ENCODE measurements at regions not wholly inside any gene's neighbourhood (a gene's known extent, or its start where the extent isn't known, plus 50 kb on each side); places are given as distances from the start of the nearest gene placed in this dataset.

DNA sequence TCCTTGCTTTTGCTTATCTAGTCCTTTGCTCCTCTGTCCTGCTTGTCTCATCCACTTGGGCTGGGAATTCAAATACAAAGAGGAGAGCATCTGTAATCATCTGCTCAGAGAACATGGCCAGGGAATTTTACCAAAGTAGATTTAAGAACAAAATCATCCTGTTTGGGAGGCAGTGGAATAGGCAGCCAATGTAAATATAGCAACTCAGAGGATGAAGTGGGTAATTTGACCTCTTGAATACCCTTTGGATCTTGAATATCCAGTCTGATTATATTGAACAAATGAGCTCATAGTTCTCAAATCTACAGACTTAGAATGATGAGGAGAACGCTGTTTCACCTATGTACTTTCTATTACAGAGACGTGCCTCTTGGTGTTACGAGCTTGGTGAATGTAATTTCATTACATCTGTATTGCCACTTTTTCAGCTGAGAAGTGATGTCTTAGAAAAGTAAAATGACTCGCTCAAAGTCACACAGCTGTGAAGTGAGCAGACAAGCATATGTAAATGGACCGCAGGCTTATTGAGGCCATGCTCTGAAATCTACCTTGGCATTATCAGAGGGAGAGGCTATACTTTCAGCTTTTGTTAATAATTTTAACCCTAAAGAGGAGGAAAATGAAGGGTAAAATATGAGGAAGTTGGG, 266.3 kb downstream of the MTX2 start:
- DNase-seq (no peak), ATAC-seq (no peak)
- Histone ChIP-seq H3K27me3 (no peaks in the 10 kb centered on the region), H3K4me3 (no peak overlapping the region), H3K4me1 (no peaks in the 10 kb centered on the region), H3K9me3 (no peaks in the 10 kb centered on the region), H3K27ac (no peak overlapping the region), H3K36me3 (no peaks in the 10 kb centered on the region)
- intact Hi-C loops (cut with DNase I) = no loop called here
- TF ChIP-seq, protein P1, sequence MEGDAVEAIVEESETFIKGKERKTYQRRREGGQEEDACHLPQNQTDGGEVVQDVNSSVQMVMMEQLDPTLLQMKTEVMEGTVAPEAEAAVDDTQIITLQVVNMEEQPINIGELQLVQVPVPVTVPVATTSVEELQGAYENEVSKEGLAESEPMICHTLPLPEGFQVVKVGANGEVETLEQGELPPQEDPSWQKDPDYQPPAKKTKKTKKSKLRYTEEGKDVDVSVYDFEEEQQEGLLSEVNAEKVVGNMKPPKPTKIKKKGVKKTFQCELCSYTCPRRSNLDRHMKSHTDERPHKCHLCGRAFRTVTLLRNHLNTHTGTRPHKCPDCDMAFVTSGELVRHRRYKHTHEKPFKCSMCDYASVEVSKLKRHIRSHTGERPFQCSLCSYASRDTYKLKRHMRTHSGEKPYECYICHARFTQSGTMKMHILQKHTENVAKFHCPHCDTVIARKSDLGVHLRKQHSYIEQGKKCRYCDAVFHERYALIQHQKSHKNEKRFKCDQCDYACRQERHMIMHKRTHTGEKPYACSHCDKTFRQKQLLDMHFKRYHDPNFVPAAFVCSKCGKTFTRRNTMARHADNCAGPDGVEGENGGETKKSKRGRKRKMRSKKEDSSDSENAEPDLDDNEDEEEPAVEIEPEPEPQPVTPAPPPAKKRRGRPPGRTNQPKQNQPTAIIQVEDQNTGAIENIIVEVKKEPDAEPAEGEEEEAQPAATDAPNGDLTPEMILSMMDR (IDR thresholded peaks at IDR 0.05) = no peak

DNA sequence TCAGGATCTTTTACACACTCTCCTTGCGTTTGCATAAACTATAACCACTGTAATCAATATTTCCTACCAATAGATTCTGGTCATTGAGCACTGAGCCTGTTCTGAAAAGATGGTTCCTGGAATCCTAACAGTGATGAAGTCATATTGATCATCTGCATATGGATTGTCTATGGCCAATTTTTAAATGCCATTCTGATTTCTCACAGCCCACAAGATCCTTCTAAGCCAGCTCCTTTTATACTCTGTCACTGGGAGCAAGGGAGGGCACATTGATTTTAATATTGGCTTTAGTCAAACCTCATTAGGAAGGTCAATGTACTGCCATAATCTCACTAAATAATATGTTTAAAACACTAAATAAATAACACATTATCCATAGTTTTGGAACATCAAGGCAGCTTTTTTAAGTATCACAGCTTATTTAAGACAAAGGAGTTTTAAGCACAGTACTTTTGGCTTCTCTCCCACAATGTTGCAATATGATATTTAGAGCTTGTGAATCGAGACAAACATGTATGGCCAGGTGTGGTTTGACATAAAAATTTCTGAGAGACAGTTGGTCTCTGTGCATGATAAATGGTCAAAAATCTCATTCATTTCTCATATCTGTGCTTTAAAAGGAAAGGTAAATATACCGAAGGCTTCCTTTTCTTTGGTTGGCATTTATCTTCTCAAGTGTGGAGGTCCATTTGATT, 267.3 kb downstream of the MTX2 start:
- no peaks in the 10 kb centered on the region for H3K4me1 ChIP-seq
- ATAC-seq = no peak
- no peak overlapping the region for H3K4me3 ChIP-seq
- no peak overlapping the region for H3K27ac ChIP-seq
- intact Hi-C loops (cut with DNase I) = no loop called here
- no peaks in the 10 kb centered on the region for H3K27me3 ChIP-seq
- no peak for DNase-seq
- no peaks in the 10 kb centered on the region for H3K9me3 ChIP-seq
- TF ChIP-seq, protein P1 (IDR thresholded peaks at IDR 0.05) = no peak
- H3K36me3 ChIP-seq = no peaks in the 10 kb centered on the region

DNA sequence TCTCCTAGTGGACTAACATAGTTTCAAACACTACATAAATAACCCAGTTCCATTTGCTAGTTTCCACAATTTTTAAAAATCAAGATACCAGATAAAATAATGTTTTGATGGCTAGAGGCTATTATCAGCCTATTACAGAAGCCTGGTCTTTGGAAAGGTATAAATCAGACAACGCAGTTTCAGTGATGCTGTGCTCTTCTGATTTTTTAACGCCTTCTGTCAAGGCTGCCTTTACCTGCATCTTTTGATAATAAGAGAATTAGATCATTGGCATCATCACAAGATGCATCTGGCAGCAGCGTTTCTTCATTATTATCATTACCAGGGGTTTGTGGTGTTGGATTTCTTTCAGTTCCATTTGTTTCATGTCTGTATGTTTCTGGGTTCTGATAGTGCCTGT, 268.7 kb downstream of the MTX2 start:
- intact Hi-C loops (cut with DNase I) = no loop called here
- no peaks in the 10 kb centered on the region for H3K4me1 ChIP-seq
- no peaks in the 10 kb centered on the region for H3K36me3 ChIP-seq
- H3K4me3 ChIP-seq = no peak overlapping the region
- DNase-seq (no peak), ATAC-seq (no peak)
- TF ChIP-seq, protein P1 (IDR thresholded peaks at IDR 0.05) = no peak
- no peak overlapping the region for H3K27ac ChIP-seq
- no peaks in the 10 kb centered on the region for H3K27me3 ChIP-seq
- H3K9me3 ChIP-seq = no peaks in the 10 kb centered on the region

DNA sequence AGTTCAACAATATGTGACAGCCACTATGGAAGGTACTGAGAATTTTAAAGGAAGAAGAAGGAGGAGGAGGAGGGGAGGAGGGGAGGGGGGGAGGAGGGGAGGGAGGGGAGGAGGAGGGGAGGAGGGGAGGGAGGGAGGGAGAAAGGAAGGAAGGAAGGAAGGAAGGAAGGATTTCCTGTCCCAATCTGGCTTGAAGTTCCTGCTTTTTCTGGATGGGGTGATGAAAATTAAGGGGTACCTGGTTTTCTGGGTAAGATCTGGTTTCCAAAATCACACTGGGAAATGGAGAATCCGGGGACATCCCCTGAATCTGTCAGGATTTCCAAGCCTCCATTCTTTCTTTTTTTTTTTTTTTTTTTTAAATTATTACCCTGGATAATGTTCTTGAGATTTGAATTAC, 271.8 kb downstream of the MTX2 start:
- Histone ChIP-seq H3K27ac (no peak overlapping the region), H3K4me3 (no peak overlapping the region), H3K4me1 (no peaks in the 10 kb centered on the region), H3K36me3 (no peaks in the 10 kb centered on the region), H3K9me3 (no peaks in the 10 kb centered on the region), H3K27me3 (no peaks in the 10 kb centered on the region)
- TF ChIP-seq, protein P1 (IDR thresholded peaks at IDR 0.05) = no peak
- DNase-seq = no peak
- intact Hi-C loops (cut with DNase I) = no loop called here
- ATAC-seq = no peak

DNA sequence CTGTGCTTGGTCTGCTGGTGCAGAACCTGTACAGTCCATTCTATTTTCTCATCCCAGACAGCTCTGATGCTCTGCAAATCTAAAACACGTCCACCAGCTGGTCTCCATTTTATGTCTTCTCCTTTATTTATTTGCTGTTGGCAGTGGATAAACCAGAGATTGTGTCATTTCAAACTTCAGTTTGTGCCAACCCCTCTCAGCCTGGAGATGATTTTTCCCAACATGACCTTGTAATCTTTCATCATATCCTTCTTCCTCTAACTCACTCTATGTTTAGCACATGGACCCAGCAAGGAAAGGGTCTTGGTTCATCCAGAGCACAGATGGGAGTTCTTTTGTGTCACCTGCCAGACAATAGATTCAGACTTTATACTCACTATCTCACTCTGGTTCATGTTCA, 273.2 kb downstream of the MTX2 start:
- Histone ChIP-seq H3K9me3 (no peaks in the 10 kb centered on the region), H3K27me3 (no peaks in the 10 kb centered on the region), H3K4me1 (no peaks in the 10 kb centered on the region), H3K4me3 (no peak overlapping the region), H3K27ac (no peak overlapping the region), H3K36me3 (no peaks in the 10 kb centered on the region)
- intact Hi-C loops (cut with DNase I) = no loop called here
- no peak for DNase-seq
- TF ChIP-seq, protein P1 (IDR thresholded peaks at IDR 0.05) = no peak
- ATAC-seq = no peak

Measured in upper lobe of right lung (tissue), 1 donor.